Activated CD4-positive, alpha-beta T cell treated with anti-CD3 and anti-CD28 coated beads, Interleukin-2, amount 50 U/mL, for 24 hours (primary cell): ENCODE measurements at regions not wholly inside any gene's neighbourhood (a gene's known extent, or its start where the extent isn't known, plus 50 kb on each side); places are given as distances from the start of the nearest gene placed in this dataset.

Experiments
- DNase-seq, 2 donors: peaks; one replicate each; pipeline ENCODE4 v3.0.0-alpha.2; 2020; ENCODE audit warnings: low read depth in 1 of 2, low spot score in 1 of 2

GRCh38 chr12:67116134-67116533 lies 153.0 kb upstream of the CAND1 start:
- DNase-seq = no peak

GRCh38 chr12:67122584-67122983 lies 146.6 kb upstream of the CAND1 start:
- DNase-seq = no peak

GRCh38 chr12:67137256-67137655 lies 131.9 kb upstream of the CAND1 start:
- DNase-seq = no peak

- no peak for DNase-seq
These were observed 127.7 kb upstream of the CAND1 start for GRCh38 chr12:67141296-67142018.

GRCh38 chr12:67145692-67146091 lies 123.5 kb upstream of the CAND1 start:
- no peak for DNase-seq

- no peak for DNase-seq
These were observed 122.1 kb upstream of the CAND1 start for GRCh38 chr12:67147030-67147429.

- no peak for DNase-seq
These were observed 121.7 kb upstream of the CAND1 start for GRCh38 chr12:67147447-67147846.

- DNase-seq = no peak
These were observed 120.9 kb upstream of the CAND1 start for GRCh38 chr12:67148265-67148664.

GRCh38 chr12:67151886-67152285 lies 117.3 kb upstream of the CAND1 start:
- no peak for DNase-seq

GRCh38 chr12:67152451-67152850 lies 116.7 kb upstream of the CAND1 start:
- no peak for DNase-seq

- DNase-seq = no peak
These were observed 114.3 kb upstream of the CAND1 start for GRCh38 chr12:67154901-67155300.

- DNase-seq = no peak
These were observed 113.3 kb upstream of the CAND1 start for GRCh38 chr12:67155863-67156262.

- DNase-seq = peak in 1 of 2 donors; percentile 27
These were observed 107.7 kb upstream of the CAND1 start for GRCh38 chr12:67161322-67161918.

- DNase-seq = no peak
These were observed 95.9 kb upstream of the CAND1 start for GRCh38 chr12:67173258-67173657.

- DNase-seq = no peak
These were observed 86.6 kb upstream of the CAND1 start for GRCh38 chr12:67182551-67182950.

- no peak for DNase-seq
These were observed 75.5 kb upstream of the CAND1 start for GRCh38 chr12:67193704-67194103.

GRCh38 chr12:67200386-67200785 lies 68.8 kb upstream of the CAND1 start:
- no peak for DNase-seq

GRCh38 chr12:67202011-67202677 lies 67.0 kb upstream of the CAND1 start:
- no peak for DNase-seq

- no peak for DNase-seq
These were observed 66.5 kb upstream of the CAND1 start for GRCh38 chr12:67202678-67203012.

- no peak for DNase-seq
These were observed 60.7 kb upstream of the CAND1 start for GRCh38 chr12:67208281-67209067.

GRCh38 chr12:67211029-67211428 lies 58.1 kb upstream of the CAND1 start:
- DNase-seq = no peak

- no peak for DNase-seq
These were observed 57.7 kb upstream of the CAND1 start for GRCh38 chr12:67211494-67211893.
